Type B pancreatic cell (in vitro differentiated cells): ENCODE measurements at regions not wholly inside any gene's neighbourhood (a gene's known extent, or its start where the extent isn't known, plus 50 kb on each side); places are given as distances from the start of the nearest gene placed in this dataset.
"Not testable (repeated sequence)": the region's sequence is repeated elsewhere in the genome, so short reads cannot be mapped to it uniquely, and the experiment has no call there.

Experiments
- DNase-seq: peaks from one replicate; pipeline ENCODE4 v3.0.0; 2021; ENCODE audit warnings: mixed read lengths; ENCODE audit not compliant: unreplicated experiment; ENCODE audit errors: extremely low spot score
- H3K27ac Mint-ChIP-seq: 2 replicates; pipeline ENCODE4 v1.8.0; 2021; ENCODE audit warnings: mild to moderate bottlenecking, mixed read lengths
- H3K27me3 Mint-ChIP-seq: 2 replicates; pipeline ENCODE4 v1.8.0; 2021; ENCODE audit warnings: mixed read lengths
- H3K36me3 Mint-ChIP-seq: 2 replicates; pipeline ENCODE4 v1.8.0; 2021; ENCODE audit warnings: mixed read lengths
- H3K4me1 Mint-ChIP-seq: one replicate; pipeline ENCODE4 v1.8.0; 2021; ENCODE audit warnings: mixed read lengths; ENCODE audit not compliant: unreplicated experiment
- H3K4me3 Mint-ChIP-seq: 2 replicates; pipeline ENCODE4 v1.8.0; 2021; ENCODE audit warnings: mild to moderate bottlenecking, mixed read lengths
- H3K9me3 Mint-ChIP-seq: 2 replicates; pipeline ENCODE4 v1.8.0; 2021; ENCODE audit warnings: mixed read lengths
- CTCF ChIP-seq: fragments of 200-600 bp; sonication (generic); conservative IDR thresholded peaks from 2 replicates; pipeline ENCODE4 v1.5.0; 2021; ENCODE audit warnings: antibody characterized with exemption, mild to moderate bottlenecking

GRCh38 chr2:19623488-19623887 lies 265.1 kb upstream of the OSR1 start:
- no peak for DNase-seq
- Mint-ChIP-seq H3K9me3 (peaks cover 20% of the 10 kb centered on the region), H3K36me3 (no peaks in the 10 kb centered on the region), H3K4me3 (no peak overlapping the region), H3K4me1 (no peaks in the 10 kb centered on the region), H3K27me3 (no peaks in the 10 kb centered on the region), H3K27ac (no peak overlapping the region)
- TF ChIP-seq CTCF: no peak

- Mint-ChIP-seq H3K4me1 (no peaks in the 10 kb centered on the region), H3K4me3 (no peak overlapping the region), H3K27ac (no peak overlapping the region), H3K36me3 (no peaks in the 10 kb centered on the region), H3K9me3 (peaks cover 25% of the 10 kb centered on the region), H3K27me3 (no peaks in the 10 kb centered on the region)
- no peak for DNase-seq
- TF ChIP-seq CTCF: no peak
These were observed 258.9 kb upstream of the OSR1 start for GRCh38 chr2:19617257-19617848.

GRCh38 chr2:19615402-19615801 lies 257.0 kb upstream of the OSR1 start:
- H3K27me3 Mint-ChIP-seq, DNase-seq, H3K4me1 Mint-ChIP-seq, H3K27ac Mint-ChIP-seq, H3K36me3 Mint-ChIP-seq, H3K4me3 Mint-ChIP-seq: not testable (repeated sequence)
- peaks cover 25% of the 10 kb centered on the region for H3K9me3 Mint-ChIP-seq

GRCh38 chr2:19614066-19614465 lies 255.6 kb upstream of the OSR1 start:
- peaks cover 16% of the 10 kb centered on the region for H3K9me3 Mint-ChIP-seq
- peaks cover 8% of the 10 kb centered on the region for H3K27me3 Mint-ChIP-seq
- H3K4me1 Mint-ChIP-seq: no peaks in the 10 kb centered on the region
- DNase-seq: no peak
- no peak overlapping the region for H3K4me3 Mint-ChIP-seq
- no peak for TF ChIP-seq CTCF
- no peaks in the 10 kb centered on the region for H3K36me3 Mint-ChIP-seq
- no peak overlapping the region for H3K27ac Mint-ChIP-seq

GRCh38 chr2:19611491-19612332 lies 253.3 kb upstream of the OSR1 start:
- Mint-ChIP-seq H3K4me3 (no peak overlapping the region), H3K4me1 (no peaks in the 10 kb centered on the region), H3K9me3 (peaks cover 9% of the 10 kb centered on the region), H3K27me3 (peaks cover 13% of the 10 kb centered on the region), H3K36me3 (no peaks in the 10 kb centered on the region), H3K27ac (no peak overlapping the region)
- TF ChIP-seq CTCF: no peak
- no peak for DNase-seq

- Mint-ChIP-seq H3K36me3 (no peaks in the 10 kb centered on the region), H3K9me3 (no peaks in the 10 kb centered on the region), H3K4me1 (no peaks in the 10 kb centered on the region), H3K27ac (no peak overlapping the region), H3K27me3 (peaks cover 23% of the 10 kb centered on the region), H3K4me3 (no peak overlapping the region)
- DNase-seq: no peak
- no peak for TF ChIP-seq CTCF
These were observed 250.8 kb upstream of the OSR1 start for GRCh38 chr2:19609266-19609665.
